ENCODE measurements at regions not wholly inside any gene's neighbourhood (a gene's known extent, or its start where the extent isn't known, plus 50 kb on each side); places are given as distances from the start of the nearest gene placed in this dataset.
"Not testable (repeated sequence)": the region's sequence is repeated elsewhere in the genome, so short reads cannot be mapped to it uniquely, and the experiment has no call there.

GRCh38 chr11:16527525-16528246 lies 171.3 kb upstream of the SOX6 start:
- no peak for DNase-seq

GRCh38 chr11:16526947-16527346 lies 170.6 kb upstream of the SOX6 start:
- DNase-seq, result no peak

GRCh38 chr11:16520713-16521112 lies 164.4 kb upstream of the SOX6 start:
- not testable (repeated sequence) for DNase-seq

GRCh38 chr11:16512899-16513241 lies 156.5 kb upstream of the SOX6 start:
- DNase-seq, result no peak

GRCh38 chr11:16512198-16512898 lies 156.0 kb upstream of the SOX6 start:
- no peak for DNase-seq

- DNase-seq, result no peak
Observed at GRCh38 chr11:16511116-16512114, 155.1 kb upstream of the SOX6 start.

- no peak for DNase-seq
Observed at GRCh38 chr11:16505481-16505880, 149.1 kb upstream of the SOX6 start.

- not testable (repeated sequence) for DNase-seq
Observed at GRCh38 chr11:16503891-16504290, 147.5 kb upstream of the SOX6 start.

GRCh38 chr11:16494918-16495691 lies 138.8 kb upstream of the SOX6 start:
- no peak for DNase-seq

GRCh38 chr11:16484434-16484833 lies 128.1 kb upstream of the SOX6 start:
- DNase-seq, result no peak

GRCh38 chr11:16474659-16475058 lies 118.3 kb upstream of the SOX6 start:
- no peak for DNase-seq

GRCh38 chr11:16469968-16470367 lies 113.6 kb upstream of the SOX6 start:
- DNase-seq, result no peak

GRCh38 chr11:16468735-16469453 lies 112.5 kb upstream of the SOX6 start:
- DNase-seq, result no peak

- no peak for DNase-seq
Observed at GRCh38 chr11:16460508-16460907, 104.2 kb upstream of the SOX6 start.

- no peak for DNase-seq
Observed at GRCh38 chr11:16456366-16456765, 100.0 kb upstream of the SOX6 start.

GRCh38 chr11:16454289-16454863 lies 98.0 kb upstream of the SOX6 start:
- DNase-seq, result no peak

GRCh38 chr11:16448123-16448717 lies 91.9 kb upstream of the SOX6 start:
- no peak for DNase-seq

GRCh38 chr11:16441461-16441860 lies 85.1 kb upstream of the SOX6 start:
- no peak for DNase-seq

- DNase-seq, result no peak
Observed at GRCh38 chr11:16440136-16440535, 83.8 kb upstream of the SOX6 start.

- no peak for DNase-seq
Observed at GRCh38 chr11:16434036-16434435, 77.7 kb upstream of the SOX6 start.

- no peak for DNase-seq
Observed at GRCh38 chr11:16430674-16431073, 74.3 kb upstream of the SOX6 start.

All from CD4-positive, alpha-beta T cell treated with Interleukin-17A for 4 hours (primary cell).